ENCODE measurements at regions not wholly inside any gene's neighbourhood (a gene's known extent, or its start where the extent isn't known, plus 50 kb on each side); places are given as distances from the start of the nearest gene placed in this dataset.
A peak's percentile ranks its signal among the peaks of the same experiment; 100 is the strongest.

- TF ChIP-seq PRDM15 (CRISPR knock-in tag; IDR thresholded peaks at IDR 0.05) (no peak), NFIC (IDR thresholded peaks at IDR 0.05; ENCODE audit: low read depth, low read length) (peak; percentile 61; the same call in 1 of the 2 replicates), CHD2 (IDR thresholded peaks at IDR 0.05; ENCODE audit: borderline replicate concordance, low read depth, low read length) (no peak), MTA3 (IDR thresholded peaks at IDR 0.05; ENCODE audit: borderline replicate concordance, low read length) (peak; percentile 64; the same call in 1 of the 2 replicates), IRF4 (IDR thresholded peaks at IDR 0.05; ENCODE audit: low read depth, low read length) (peak; percentile 55; the same call in 1 of the 2 replicates), IKZF2 (IDR thresholded peaks at IDR 0.05) (0 out of 4 replicates have a peak, but pooled peaks of 1 of the 2 experiments have one; percentile 25), NR2F1 (conservative IDR thresholded peaks at IDR 0.05) (peak; percentile 62), ELK1 (IDR thresholded peaks at IDR 0.05; ENCODE audit: low read depth, low read length) (no peak), STAT3 (IDR thresholded peaks at IDR 0.05; ENCODE audit: low read depth, low read length) (no peak), CHD1 (IDR thresholded peaks at IDR 0.05; ENCODE audit: low read depth, low read length) (no peak), NFXL1 (IDR thresholded peaks at IDR 0.05; ENCODE audit: borderline replicate concordance) (no peak), HCFC1 (IDR thresholded peaks at IDR 0.05; ENCODE audit: low read length) (no peak), SIN3A (IDR thresholded peaks at IDR 0.05; ENCODE audit: low read depth, low read length) (no peak), DPF2 (IDR thresholded peaks at IDR 0.05) (no peak), ZNF217 (IDR thresholded peaks at IDR 0.05) (peak; percentile 94), BACH1 (IDR thresholded peaks at IDR 0.05; ENCODE audit: borderline replicate concordance) (no peak), CBFB (IDR thresholded peaks at IDR 0.05; ENCODE audit: low read depth) (peak; percentile 92), KLF5 (IDR thresholded peaks at IDR 0.05; ENCODE audit: partially characterized antibody) (no peak), ATF3 (IDR thresholded peaks at IDR 0.05; ENCODE audit: borderline replicate concordance, extremely low read depth, low read depth, low read length) (no peak), YBX1 (IDR thresholded peaks at IDR 0.05) (no peak), TARDBP (IDR thresholded peaks at IDR 0.05; ENCODE audit: borderline replicate concordance) (no peak), NRF1 (conservative IDR thresholded peaks at IDR 0.05; ENCODE audit: low read depth, low read length) (no peak), SUZ12 (IDR thresholded peaks at IDR 0.05; ENCODE audit: unreplicated experiment) (no peak), SREBF2 (IDR thresholded peaks at IDR 0.05; ENCODE audit: low read length) (no peak), NFYB (IDR thresholded peaks at IDR 0.05; ENCODE audit: insufficient read depth, low read depth, low read length) (no peak), NFYA (IDR thresholded peaks at IDR 0.05; ENCODE audit: borderline replicate concordance, low read depth, low read length) (no peak), E4F1 (IDR thresholded peaks at IDR 0.05; ENCODE audit: borderline replicate concordance, partially characterized antibody) (no peak), RUNX3 (IDR thresholded peaks at IDR 0.05; ENCODE audit: low read length) (peak; percentile 99)
These were observed 156.2 kb upstream of the S1PR3 start (continued) for GRCh38 chr9:88835038-88835466.
